ENCODE measurements at regions not wholly inside any gene's neighbourhood (a gene's known extent, or its start where the extent isn't known, plus 50 kb on each side); places are given as distances from the start of the nearest gene placed in this dataset.

DNA sequence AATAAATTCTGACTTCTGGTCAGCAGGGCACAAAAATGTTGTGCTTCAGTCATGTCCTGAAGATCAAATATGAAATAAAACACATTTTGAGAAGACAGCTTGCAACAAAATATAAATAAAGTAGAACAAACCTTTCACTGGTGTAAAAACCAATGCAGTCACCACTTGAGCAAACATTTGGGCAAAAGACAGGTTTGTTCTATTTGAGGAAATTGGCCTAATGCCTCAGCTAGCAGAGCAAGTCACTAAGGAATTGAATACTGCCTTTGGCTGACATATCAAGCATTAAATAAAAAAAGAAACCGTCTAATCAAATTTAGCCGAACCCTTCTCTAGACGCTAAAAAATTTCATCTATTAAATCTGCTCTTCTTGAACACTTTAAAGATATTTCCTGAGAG is 475.4 kb upstream of the CNTN3 start:
- Mint-ChIP-seq H3K36me3 (ENCODE audit: low read depth) (no peaks in the 10 kb centered on the region), H3K9me3 (peaks cover 7% of the 10 kb centered on the region), H3K27me3 (ENCODE audit: low read depth) (no peaks in the 10 kb centered on the region), H3K4me3 (no peak overlapping the region), H3K27ac (no peak overlapping the region), H3K4me1 (peaks cover 5% of the 10 kb centered on the region)
- no peak for TF ChIP-seq CTCF (IDR thresholded peaks at IDR 0.05; ENCODE audit: unreplicated experiment in 3 of 3)

- Mint-ChIP-seq H3K27me3 (ENCODE audit: low read depth) (peaks cover 4% of the 10 kb centered on the region), H3K4me1 (no peaks in the 10 kb centered on the region), H3K9me3 (peaks cover 32% of the 10 kb centered on the region), H3K36me3 (ENCODE audit: low read depth) (no peaks in the 10 kb centered on the region), H3K27ac (no peak overlapping the region), H3K4me3 (no peak overlapping the region)
- TF ChIP-seq CTCF (IDR thresholded peaks at IDR 0.05; ENCODE audit: unreplicated experiment in 3 of 3), result no peak
Measured at GRCh38 chr3:75101329-75102147, 487.1 kb upstream of the CNTN3 start.

GRCh38 chr3:75110741-75111140 is 496.3 kb upstream of the CNTN3 start:
- Mint-ChIP-seq H3K27ac (no peak overlapping the region), H3K4me3 (no peak overlapping the region), H3K9me3 (no peaks in the 10 kb centered on the region), H3K36me3 (ENCODE audit: low read depth) (no peaks in the 10 kb centered on the region), H3K4me1 (no peaks in the 10 kb centered on the region), H3K27me3 (ENCODE audit: low read depth) (peaks cover 4% of the 10 kb centered on the region)
- TF ChIP-seq CTCF (IDR thresholded peaks at IDR 0.05; ENCODE audit: unreplicated experiment in 3 of 3), result no peak

- Mint-ChIP-seq H3K9me3 (peaks cover 4% of the 10 kb centered on the region), H3K4me3 (no peak overlapping the region), H3K4me1 (no peaks in the 10 kb centered on the region), H3K27ac (no peak overlapping the region), H3K36me3 (ENCODE audit: low read depth) (no peaks in the 10 kb centered on the region), H3K27me3 (ENCODE audit: low read depth) (no peaks in the 10 kb centered on the region)
- no peak for TF ChIP-seq CTCF (IDR thresholded peaks at IDR 0.05; ENCODE audit: unreplicated experiment in 3 of 3)
Measured at GRCh38 chr3:75115695-75116094, 501.2 kb upstream of the CNTN3 start.

DNA sequence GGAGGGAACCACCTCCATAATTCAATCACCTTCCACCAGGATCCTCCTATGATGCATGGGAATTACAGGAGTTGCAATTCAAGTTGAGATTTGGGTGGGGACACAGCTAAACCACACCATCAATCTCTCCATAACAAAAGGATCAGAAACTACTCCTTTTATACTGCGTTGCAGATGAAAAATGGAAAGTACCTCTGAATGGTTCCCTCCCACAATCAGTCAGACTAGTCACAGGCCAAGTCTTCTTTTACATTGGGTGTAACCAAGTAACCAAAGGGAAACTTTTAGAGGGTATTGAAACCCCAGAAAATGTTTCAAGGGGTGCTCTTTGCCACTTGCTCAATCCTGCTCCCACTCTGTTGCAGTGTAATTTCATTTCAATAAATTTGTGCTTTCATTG is 504.3 kb upstream of the CNTN3 start:
- Mint-ChIP-seq H3K27ac (no peak overlapping the region), H3K27me3 (ENCODE audit: low read depth) (no peaks in the 10 kb centered on the region), H3K36me3 (ENCODE audit: low read depth) (no peaks in the 10 kb centered on the region), H3K4me3 (no peak overlapping the region), H3K9me3 (peaks cover 4% of the 10 kb centered on the region), H3K4me1 (no peaks in the 10 kb centered on the region)
- no peak for TF ChIP-seq CTCF (IDR thresholded peaks at IDR 0.05; ENCODE audit: unreplicated experiment in 3 of 3)

DNA sequence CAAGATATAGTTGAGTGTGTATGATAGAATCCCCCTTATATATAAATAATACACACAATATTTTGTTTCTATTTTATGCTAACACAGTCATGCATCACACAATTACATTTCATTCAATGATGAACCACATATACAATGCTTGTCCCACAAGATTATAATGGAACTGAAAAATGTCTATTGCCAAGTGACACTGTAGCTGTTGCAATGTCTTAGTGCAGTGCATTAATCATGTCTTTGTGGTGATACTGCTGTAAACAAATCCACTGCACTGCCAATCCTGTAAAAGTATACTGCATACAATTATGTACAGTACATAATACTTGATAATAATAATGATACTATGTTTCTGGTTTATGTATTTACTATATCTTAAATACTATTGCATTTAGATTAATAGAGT is 512.1 kb upstream of the CNTN3 start:
- Mint-ChIP-seq H3K36me3 (ENCODE audit: low read depth) (no peaks in the 10 kb centered on the region), H3K9me3 (peaks cover 12% of the 10 kb centered on the region), H3K4me3 (no peak overlapping the region), H3K27me3 (ENCODE audit: low read depth) (no peaks in the 10 kb centered on the region), H3K4me1 (no peaks in the 10 kb centered on the region), H3K27ac (no peak overlapping the region)
- no peak for TF ChIP-seq CTCF (IDR thresholded peaks at IDR 0.05; ENCODE audit: unreplicated experiment in 3 of 3)
